ENCODE measurements at regions not wholly inside any gene's neighbourhood (a gene's known extent, or its start where the extent isn't known, plus 50 kb on each side); places are given as distances from the start of the nearest gene placed in this dataset.
"Not testable (repeated sequence)": the region's sequence is repeated elsewhere in the genome, so short reads cannot be mapped to it uniquely, and the experiment has no call there.

DNA sequence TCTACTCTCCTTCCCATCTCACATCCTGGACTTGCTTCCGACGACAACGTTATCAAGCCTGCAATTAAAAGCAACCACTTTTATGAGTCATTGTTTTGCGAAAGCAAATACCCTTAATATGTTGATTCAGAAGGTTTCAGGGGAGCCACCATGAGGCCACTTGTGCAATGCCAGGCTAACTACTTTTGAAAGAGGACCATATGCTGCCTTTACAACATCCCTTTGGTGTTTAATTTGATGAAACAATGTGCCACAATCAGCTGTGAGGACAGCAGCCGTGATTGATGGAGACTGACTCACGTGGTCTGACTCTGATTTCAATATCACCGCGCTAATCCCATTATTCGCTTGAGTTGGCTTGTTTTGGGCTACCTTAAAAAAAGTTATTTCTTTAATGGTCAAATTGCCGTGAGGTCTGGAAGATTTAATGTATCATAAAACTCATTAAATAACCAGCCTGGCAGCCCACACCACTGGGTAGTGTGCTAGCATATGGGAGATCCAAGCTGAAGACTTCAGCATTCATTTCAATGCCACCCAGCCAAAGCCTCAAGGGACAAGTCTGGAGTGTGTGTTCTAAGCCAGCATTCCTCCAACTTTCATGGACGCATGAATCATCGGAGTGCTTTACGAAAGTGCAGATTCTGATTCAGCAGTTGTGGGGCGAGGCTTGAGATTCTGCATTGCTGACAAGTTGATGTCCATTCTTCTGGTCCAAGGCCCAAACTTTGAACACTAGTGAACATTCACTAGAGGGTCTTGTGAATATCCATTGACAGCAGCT is 73.3 kb upstream of the PAXBP1 start:
- no peak overlapping the region for H3K27ac Mint-ChIP-seq
- intact Hi-C loops (cut with micrococcal nuclease): no loop called here
- H3K27me3 Mint-ChIP-seq (ENCODE audit: low read depth): no peaks in the 10 kb centered on the region
- H3K4me3 Mint-ChIP-seq: no peak overlapping the region
- no peaks in the 10 kb centered on the region for H3K9me3 Mint-ChIP-seq
- no peaks in the 10 kb centered on the region for H3K36me3 Mint-ChIP-seq (ENCODE audit: low read depth)
- H3K4me1 Mint-ChIP-seq (ENCODE audit: low read depth): no peaks in the 10 kb centered on the region
- CTCF ChIA-PET: interaction anchor here (0.5 to 1.2 kb wide), 5 partner anchors 13 to 159 kb away, joined by 3 to 5 read pairs (median 3); no protein-coding TSS in a partner anchor
- DNase-seq: no peak

DNA sequence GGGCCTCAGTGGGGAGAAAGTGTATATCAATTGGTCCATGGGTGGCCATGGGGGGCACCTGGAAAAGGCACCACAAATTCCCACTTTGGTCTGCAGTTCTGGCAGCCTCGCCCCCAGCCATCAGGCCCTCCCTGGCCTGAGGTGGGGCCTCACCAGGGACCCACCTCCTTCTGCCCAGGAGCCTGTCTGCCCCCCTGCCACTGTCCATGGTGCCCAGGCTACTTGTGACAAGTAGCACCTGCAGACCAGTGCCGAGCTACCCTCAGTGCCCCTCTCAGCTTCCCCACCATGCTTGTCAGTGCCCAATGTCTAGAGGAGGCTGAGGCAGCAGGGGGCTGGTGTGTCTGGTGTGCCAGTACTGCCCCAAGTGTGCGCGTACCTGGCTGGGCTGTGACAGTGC is 87.1 kb upstream of the PAXBP1 start:
- DNase-seq: no peak
- intact Hi-C loops (cut with micrococcal nuclease): no loop called here
- Mint-ChIP-seq H3K4me1 (ENCODE audit: low read depth) (no peaks in the 10 kb centered on the region), H3K4me3 (no peak overlapping the region), H3K27me3 (ENCODE audit: low read depth) (peaks cover 8% of the 10 kb centered on the region), H3K27ac (no peak overlapping the region), H3K36me3 (ENCODE audit: low read depth) (peaks cover 3% of the 10 kb centered on the region), H3K9me3 (peaks cover 3% of the 10 kb centered on the region)
- CTCF ChIA-PET: interaction anchor here (0.6 kb wide), 1 partner anchor 260 kb away, joined by 3 read pairs; no protein-coding TSS in a partner anchor

DNA sequence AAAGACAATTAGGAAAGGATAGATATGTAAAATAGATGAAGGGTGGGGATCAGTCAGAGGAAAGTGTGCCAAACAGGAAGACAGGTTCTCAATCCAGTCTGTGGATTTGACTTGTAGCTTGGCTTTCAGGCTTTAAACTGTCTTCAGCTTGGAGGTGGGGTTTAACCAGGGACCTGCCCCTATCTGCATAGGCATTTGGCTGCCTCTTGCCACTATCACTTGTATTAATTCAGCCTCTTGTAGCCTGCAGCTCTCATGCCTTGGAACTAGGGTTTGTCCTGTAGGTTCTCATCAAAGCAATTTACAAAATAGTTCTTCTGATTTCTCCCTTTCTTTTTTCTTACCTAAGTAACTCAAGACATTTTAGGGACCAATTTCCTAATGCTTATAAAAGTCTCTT is 88.8 kb upstream of the PAXBP1 start:
- peaks cover 5% of the 10 kb centered on the region for H3K27me3 Mint-ChIP-seq (ENCODE audit: low read depth)
- CTCF ChIA-PET: no interaction called here
- peaks cover 3% of the 10 kb centered on the region for H3K9me3 Mint-ChIP-seq
- DNase-seq: no peak
- intact Hi-C loops (cut with micrococcal nuclease): no loop called here
- H3K27ac Mint-ChIP-seq: no peak overlapping the region
- no peaks in the 10 kb centered on the region for H3K4me1 Mint-ChIP-seq (ENCODE audit: low read depth)
- H3K36me3 Mint-ChIP-seq (ENCODE audit: low read depth): peaks cover 3% of the 10 kb centered on the region
- no peak overlapping the region for H3K4me3 Mint-ChIP-seq

DNA sequence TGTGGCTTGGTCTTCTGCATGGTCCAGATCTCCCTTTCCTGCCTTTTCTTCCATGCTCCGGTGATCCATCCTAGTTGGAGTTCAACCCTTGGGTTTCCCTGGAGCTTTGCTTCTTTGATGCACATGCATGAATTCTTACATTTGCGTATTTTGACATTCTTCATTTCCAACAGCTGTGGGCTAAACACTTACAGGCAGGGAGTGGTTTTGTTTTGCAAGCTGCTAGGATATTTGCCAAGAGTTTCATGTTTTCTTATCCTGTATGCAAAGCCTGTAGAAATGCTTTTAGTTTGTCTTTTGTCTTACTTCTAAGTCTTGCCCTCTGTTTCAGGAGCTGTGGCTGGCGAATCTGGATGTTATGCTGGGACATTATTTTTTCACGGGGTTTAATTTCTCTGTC is 90.3 kb upstream of the PAXBP1 start:
- intact Hi-C loops (cut with micrococcal nuclease): no loop called here
- Mint-ChIP-seq H3K27ac (no peak overlapping the region), H3K9me3 (peaks cover 3% of the 10 kb centered on the region), H3K27me3 (ENCODE audit: low read depth) (peaks cover 5% of the 10 kb centered on the region), H3K4me1 (ENCODE audit: low read depth) (no peaks in the 10 kb centered on the region), H3K4me3 (no peak overlapping the region), H3K36me3 (ENCODE audit: low read depth) (peaks cover 1% of the 10 kb centered on the region)
- CTCF ChIA-PET: interaction anchor here (0.6 kb wide), 1 partner anchor 29 kb away, joined by 3 read pairs; no protein-coding TSS in a partner anchor
- DNase-seq: no peak

DNA sequence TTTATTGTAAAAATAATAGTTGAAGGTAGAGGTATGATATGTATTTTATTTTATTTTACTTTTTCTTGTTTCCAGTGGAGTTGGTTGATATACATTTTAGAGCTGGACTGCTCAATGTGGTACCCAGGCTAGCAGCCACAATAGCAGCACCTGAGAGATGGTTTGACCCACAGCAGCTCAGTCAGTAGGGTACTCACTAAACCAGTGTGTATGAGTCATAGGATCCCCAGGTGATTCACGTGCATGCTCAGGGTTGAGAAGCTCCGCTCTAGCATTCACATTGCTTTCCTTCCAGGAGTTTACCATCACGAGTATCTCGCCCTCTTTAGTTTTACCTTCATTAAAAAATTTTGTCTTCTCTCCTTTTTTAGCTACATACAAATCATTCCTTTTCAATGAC is 96.0 kb upstream of the PAXBP1 start:
- CTCF ChIA-PET: interaction anchor here (1.7 kb wide), 1 partner anchor 55 kb away, joined by 4 read pairs; no protein-coding TSS in a partner anchor
- no peaks in the 10 kb centered on the region for H3K27me3 Mint-ChIP-seq (ENCODE audit: low read depth)

DNA sequence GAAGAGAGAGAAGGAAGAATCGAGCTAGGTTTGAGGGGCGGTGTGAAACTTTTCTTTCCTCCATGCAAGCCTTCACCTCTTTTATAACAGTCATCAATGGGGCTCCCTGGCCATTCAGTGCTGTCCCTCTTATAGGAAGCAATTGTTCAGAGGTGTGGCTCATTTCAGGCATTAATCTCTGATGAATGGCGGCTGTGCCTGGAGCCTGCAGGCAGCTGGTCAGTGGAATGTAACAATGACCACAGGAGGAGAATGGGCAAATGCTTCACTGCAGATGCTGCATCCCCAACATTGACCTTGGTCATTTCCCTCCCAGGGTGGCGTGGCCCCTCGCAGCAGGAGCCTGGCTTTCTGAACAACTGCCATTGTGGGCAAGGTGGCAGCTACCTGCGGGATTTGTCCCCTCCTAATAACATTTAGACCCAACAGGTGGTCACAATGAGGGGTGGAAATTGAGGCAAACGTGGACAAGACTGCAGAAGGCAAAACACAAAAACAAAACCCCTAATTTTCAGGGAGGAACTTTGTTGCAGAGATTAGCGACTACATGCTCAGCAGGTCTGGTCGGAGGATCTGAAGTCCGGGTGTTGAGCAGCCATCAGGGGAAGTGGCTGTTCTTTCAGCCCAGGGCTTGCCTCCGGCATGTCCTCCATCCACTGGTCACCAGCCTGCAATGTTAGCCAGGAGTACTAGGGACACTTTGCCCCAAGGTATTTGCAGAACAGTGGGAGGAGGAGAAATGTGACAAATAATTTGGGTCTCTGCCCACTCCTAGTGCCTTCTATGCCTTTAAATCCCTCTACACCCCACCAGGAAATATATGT is 97.3 kb upstream of the PAXBP1 start:
- CTCF ChIA-PET: interaction anchor here (1.7 kb wide), 1 partner anchor 54 kb away, joined by 4 read pairs; no protein-coding TSS in a partner anchor
- no peak overlapping the region for H3K4me3 Mint-ChIP-seq
- no peak for DNase-seq
- no peaks in the 10 kb centered on the region for H3K9me3 Mint-ChIP-seq
- H3K27me3 Mint-ChIP-seq (ENCODE audit: low read depth): no peaks in the 10 kb centered on the region
- no peak overlapping the region for H3K27ac Mint-ChIP-seq
- H3K4me1 Mint-ChIP-seq (ENCODE audit: low read depth): no peaks in the 10 kb centered on the region
- intact Hi-C loops (cut with micrococcal nuclease): no loop called here
- no peaks in the 10 kb centered on the region for H3K36me3 Mint-ChIP-seq (ENCODE audit: low read depth)

More for the DNA sequence above, 96.0 kb upstream of the PAXBP1 start:
- Mint-ChIP-seq H3K9me3 (no peaks in the 10 kb centered on the region), H3K4me3 (no peak overlapping the region), H3K27ac (no peak overlapping the region), H3K4me1 (ENCODE audit: low read depth) (no peaks in the 10 kb centered on the region), H3K36me3 (ENCODE audit: low read depth) (no peaks in the 10 kb centered on the region)
- intact Hi-C loops (cut with micrococcal nuclease): no loop called here
- no peak for DNase-seq

DNA sequence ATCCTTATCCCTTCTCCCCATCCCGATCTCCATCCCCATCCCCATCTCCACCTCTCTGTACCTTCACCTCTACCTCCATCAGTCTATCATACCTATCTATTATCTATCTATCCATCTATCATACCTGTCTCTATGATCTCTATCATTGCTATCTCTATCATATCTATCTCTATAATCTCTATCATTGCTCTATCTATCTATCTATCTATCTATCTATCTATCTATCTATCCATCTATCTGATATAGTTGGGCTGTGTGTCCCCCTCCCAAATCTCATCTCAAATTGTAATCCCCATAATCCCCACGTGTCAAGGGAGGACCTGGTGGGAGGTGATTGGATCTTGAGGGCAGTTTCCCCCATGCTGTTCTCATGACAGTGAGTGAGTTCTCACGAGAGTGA is 97.9 kb upstream of the PAXBP1 start:
- Mint-ChIP-seq H3K27ac (no peak overlapping the region), H3K9me3 (no peaks in the 10 kb centered on the region), H3K27me3 (ENCODE audit: low read depth) (no peaks in the 10 kb centered on the region), H3K4me3 (no peak overlapping the region), H3K4me1 (ENCODE audit: low read depth) (no peaks in the 10 kb centered on the region), H3K36me3 (ENCODE audit: low read depth) (no peaks in the 10 kb centered on the region)
- CTCF ChIA-PET: interaction anchor here (1.2 kb wide), 1 partner anchor 86 kb away, joined by 3 read pairs; no protein-coding TSS in a partner anchor
- DNase-seq: no peak
- intact Hi-C loops (cut with micrococcal nuclease): no loop called here

DNA sequence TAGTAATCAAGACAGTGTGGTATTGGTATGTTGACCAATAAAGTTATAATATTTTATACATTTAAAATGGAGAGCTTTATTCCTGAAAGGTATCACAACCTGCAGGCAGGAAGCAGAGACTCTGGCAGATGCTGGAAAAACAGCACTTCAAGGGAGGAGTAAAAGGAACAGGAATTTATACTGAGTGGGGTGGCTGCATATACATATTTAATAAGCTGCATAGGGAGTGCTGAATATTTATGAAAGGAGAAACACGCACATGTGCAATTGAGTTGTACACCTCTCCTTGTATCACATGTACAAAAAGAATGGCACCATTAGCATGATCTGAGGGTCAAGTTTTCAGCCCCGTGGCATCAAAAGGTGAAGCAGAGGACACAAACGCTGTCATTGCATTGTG is 104.9 kb upstream of the PAXBP1 start:
- Mint-ChIP-seq H3K9me3 (no peaks in the 10 kb centered on the region), H3K27me3 (ENCODE audit: low read depth) (no peaks in the 10 kb centered on the region), H3K27ac (no peak overlapping the region), H3K36me3 (ENCODE audit: low read depth) (no peaks in the 10 kb centered on the region), H3K4me1 (ENCODE audit: low read depth) (no peaks in the 10 kb centered on the region), H3K4me3 (no peak overlapping the region)
- CTCF ChIA-PET: interaction anchor here (0.6 kb wide), 1 partner anchor 19 kb away, joined by 4 read pairs; no protein-coding TSS in a partner anchor
- intact Hi-C loops (cut with micrococcal nuclease): no loop called here
- no peak for DNase-seq

DNA sequence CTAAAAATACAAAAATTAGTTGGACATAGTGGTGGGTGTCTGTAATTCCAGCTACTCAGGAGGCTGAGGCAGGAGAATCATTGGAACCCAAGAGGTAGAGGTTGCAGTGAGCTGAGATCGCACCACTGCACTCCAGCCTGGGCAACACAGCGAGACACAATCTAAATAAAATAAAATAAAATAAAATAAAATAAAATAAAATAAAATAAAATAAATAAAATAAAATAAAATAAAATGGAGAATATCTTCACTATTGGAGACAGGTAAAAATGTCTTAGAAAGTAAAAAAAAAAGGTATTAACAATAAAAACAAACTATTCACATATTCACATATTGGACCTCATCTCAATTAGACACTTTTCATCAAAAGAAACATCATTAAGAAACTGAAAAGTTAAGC is 106.3 kb upstream of the PAXBP1 start:
- H3K9me3 Mint-ChIP-seq; H3K27me3 Mint-ChIP-seq (ENCODE audit: low read depth); DNase-seq; CTCF ChIA-PET; intact Hi-C loops (cut with micrococcal nuclease); H3K27ac Mint-ChIP-seq; H3K4me1 Mint-ChIP-seq (ENCODE audit: low read depth); H3K4me3 Mint-ChIP-seq; H3K36me3 Mint-ChIP-seq (ENCODE audit: low read depth): not testable (repeated sequence)

DNA sequence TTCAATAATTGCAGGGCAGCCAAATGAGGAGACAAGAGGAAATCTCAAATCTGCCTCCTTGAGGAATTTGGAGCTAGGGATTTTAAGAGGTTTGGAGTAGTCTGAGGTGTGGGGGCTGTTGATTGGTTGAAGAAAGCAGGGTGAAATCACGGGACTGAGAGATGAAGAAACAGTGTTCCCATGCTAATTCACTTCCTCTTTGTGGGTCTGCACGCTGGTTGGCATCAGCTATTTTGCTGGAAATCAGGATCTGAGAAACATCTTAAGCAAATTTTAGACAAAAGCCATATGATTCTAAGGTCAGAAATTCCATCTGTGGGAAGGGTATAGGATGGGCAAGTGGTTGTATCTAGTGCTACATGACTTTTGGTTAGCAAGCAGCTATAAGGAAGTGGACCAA is 107.1 kb upstream of the PAXBP1 start:
- Mint-ChIP-seq H3K27ac (no peak overlapping the region), H3K4me1 (ENCODE audit: low read depth) (no peaks in the 10 kb centered on the region), H3K36me3 (ENCODE audit: low read depth) (no peaks in the 10 kb centered on the region), H3K9me3 (no peaks in the 10 kb centered on the region), H3K27me3 (ENCODE audit: low read depth) (no peaks in the 10 kb centered on the region), H3K4me3 (no peak overlapping the region)
- intact Hi-C loops (cut with micrococcal nuclease): no loop called here
- CTCF ChIA-PET: no interaction called here
- DNase-seq: no peak

DNA sequence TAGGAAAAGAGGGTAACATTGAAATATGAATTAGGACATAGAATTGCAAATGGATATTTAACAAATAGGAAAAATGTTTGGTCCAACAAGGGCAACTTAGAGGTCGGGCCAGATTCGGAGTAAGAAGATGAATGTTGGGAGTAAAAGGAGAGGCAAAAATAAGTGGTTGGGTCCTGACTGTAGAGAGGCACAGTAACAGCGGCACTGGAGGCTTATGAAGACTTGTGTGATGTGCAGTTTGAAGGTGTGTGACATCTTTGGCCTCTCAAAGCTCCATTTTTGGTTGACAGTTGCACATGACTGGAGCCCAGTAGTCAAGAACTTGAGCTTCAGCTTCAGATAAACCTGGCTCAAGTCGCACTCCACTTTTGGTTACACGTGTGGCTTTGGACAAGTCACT is 109.9 kb upstream of the PAXBP1 start:
- intact Hi-C loops (cut with micrococcal nuclease): no loop called here

DNA sequence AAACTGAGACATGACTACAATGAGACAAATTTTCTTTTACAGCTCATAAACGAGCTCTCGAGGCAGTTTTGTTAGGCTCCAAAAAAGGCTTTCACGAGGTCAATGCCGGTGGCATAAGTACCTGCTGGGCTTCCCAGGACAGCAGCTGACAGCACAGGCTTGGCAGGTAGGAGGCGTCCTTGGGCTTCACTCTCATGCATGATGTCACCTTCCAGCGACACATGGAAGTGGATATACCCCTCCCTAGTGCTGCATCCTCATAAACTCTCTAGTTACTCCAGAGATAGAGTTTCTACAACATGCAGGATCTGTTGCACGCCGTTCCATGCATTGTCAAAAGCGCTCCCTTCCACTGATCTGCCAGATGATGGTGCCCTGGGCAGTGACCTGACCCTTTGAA is 112.5 kb upstream of the PAXBP1 start:
- Mint-ChIP-seq H3K27ac (no peak overlapping the region), H3K9me3 (no peaks in the 10 kb centered on the region), H3K4me3 (no peak overlapping the region), H3K27me3 (ENCODE audit: low read depth) (no peaks in the 10 kb centered on the region), H3K36me3 (ENCODE audit: low read depth) (no peaks in the 10 kb centered on the region), H3K4me1 (ENCODE audit: low read depth) (peaks cover 14% of the 10 kb centered on the region)
- no peak for DNase-seq
- CTCF ChIA-PET: interaction anchor here (0.6 kb wide), 1 partner anchor 561 kb away, joined by 3 read pairs; no protein-coding TSS in a partner anchor
- intact Hi-C loops (cut with micrococcal nuclease): no loop called here

More for the DNA sequence above, 109.9 kb upstream of the PAXBP1 start:
- no peak for DNase-seq
- Mint-ChIP-seq H3K36me3 (ENCODE audit: low read depth) (no peaks in the 10 kb centered on the region), H3K4me1 (ENCODE audit: low read depth) (peaks cover 8% of the 10 kb centered on the region), H3K9me3 (no peaks in the 10 kb centered on the region), H3K27ac (no peak overlapping the region), H3K4me3 (no peak overlapping the region), H3K27me3 (ENCODE audit: low read depth) (no peaks in the 10 kb centered on the region)
- CTCF ChIA-PET: no interaction called here
